ENCODE measurements at regions not wholly inside any gene's neighbourhood (a gene's known extent, or its start where the extent isn't known, plus 50 kb on each side); places are given as distances from the start of the nearest gene placed in this dataset.
"Not testable (repeated sequence)": the region's sequence is repeated elsewhere in the genome, so short reads cannot be mapped to it uniquely, and the experiment has no call there.

DNA sequence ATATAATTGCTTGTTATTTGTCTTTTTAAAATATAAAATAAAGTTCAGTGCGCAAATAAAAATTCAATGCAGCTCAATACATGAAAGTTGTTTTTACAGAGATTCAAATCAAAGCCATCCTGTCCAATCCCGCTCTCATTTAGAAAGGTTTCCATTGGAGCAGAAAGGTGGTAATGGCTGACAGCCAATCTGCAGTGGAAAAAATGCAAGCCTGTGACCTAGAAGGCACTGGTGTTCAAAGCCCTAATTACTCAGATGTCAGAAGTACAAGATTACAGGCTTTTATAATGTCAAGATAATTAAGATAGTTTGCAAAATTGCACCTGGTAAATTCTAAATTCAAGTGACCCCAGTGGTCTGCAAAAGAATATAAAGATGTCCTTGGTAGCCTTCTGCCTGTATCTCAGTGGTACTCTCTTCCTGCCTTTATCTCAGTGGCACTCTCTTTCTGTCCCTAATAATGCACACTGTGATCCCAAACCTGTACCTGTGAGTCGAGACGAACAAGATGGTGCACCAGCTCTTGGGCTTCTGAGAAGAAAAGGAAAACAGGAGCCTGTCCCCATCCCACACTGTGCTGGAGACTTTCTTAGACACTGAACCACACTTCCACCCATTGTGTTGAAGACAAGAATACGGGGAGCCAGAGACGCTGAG lies 212.6 kb upstream of the FRG1 start:
- H3K4me1 ChIP-seq (ENCODE audit: insufficient read depth, low read length); H3K9me3 Mint-ChIP-seq; H3K36me3 ChIP-seq (ENCODE audit: insufficient read depth, low read length); H3K27me3 ChIP-seq (ENCODE audit: insufficient read depth, low read length, poor library complexity, severe bottlenecking); H3K27ac ChIP-seq (ENCODE audit: low read depth, low read length); POLR2A ChIA-PET; DNase-seq; H3K4me1 Mint-ChIP-seq; H3K4me3 Mint-ChIP-seq; H3K4me3 ChIP-seq (ENCODE audit: low read length); H3K27me3 Mint-ChIP-seq; H3K27ac Mint-ChIP-seq; H3K36me3 Mint-ChIP-seq; H3K9me3 ChIP-seq (ENCODE audit: low read length); CTCF ChIA-PET: not testable (repeated sequence)

DNA sequence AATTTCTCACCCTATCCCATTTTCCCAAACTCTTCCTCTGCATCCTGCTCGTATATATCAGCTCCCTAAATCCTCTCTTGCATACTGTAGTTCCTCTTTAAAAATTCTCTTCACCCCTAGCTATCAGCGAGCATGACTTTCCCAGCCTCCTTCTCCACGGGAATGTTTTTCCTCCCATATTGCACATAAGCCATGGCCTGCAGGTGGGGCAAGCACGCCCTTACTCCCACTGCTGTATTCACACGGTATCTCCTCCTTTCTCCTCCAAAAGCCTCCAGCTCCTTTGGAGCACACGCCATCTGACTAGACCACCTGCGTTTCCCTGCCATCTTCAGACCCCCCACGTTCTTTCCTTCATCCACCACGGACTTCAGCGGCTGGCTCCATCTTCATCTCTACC lies 208.7 kb upstream of the FRG1 start:
- H3K36me3 Mint-ChIP-seq; H3K27ac Mint-ChIP-seq; H3K4me3 Mint-ChIP-seq; H3K36me3 ChIP-seq (ENCODE audit: insufficient read depth, low read length); POLR2A ChIA-PET; H3K27me3 ChIP-seq (ENCODE audit: insufficient read depth, low read length, poor library complexity, severe bottlenecking); H3K27ac ChIP-seq (ENCODE audit: low read depth, low read length); H3K4me1 ChIP-seq (ENCODE audit: insufficient read depth, low read length); H3K27me3 Mint-ChIP-seq; H3K9me3 ChIP-seq (ENCODE audit: low read length); H3K4me1 Mint-ChIP-seq; DNase-seq; H3K4me3 ChIP-seq (ENCODE audit: low read length); CTCF ChIA-PET; H3K9me3 Mint-ChIP-seq: not testable (repeated sequence)

- H3K36me3 ChIP-seq (ENCODE audit: insufficient read depth, low read length); CTCF ChIA-PET; H3K4me3 Mint-ChIP-seq; H3K27ac ChIP-seq (ENCODE audit: low read depth, low read length); H3K9me3 Mint-ChIP-seq; H3K4me1 ChIP-seq (ENCODE audit: insufficient read depth, low read length); H3K36me3 Mint-ChIP-seq; H3K4me3 ChIP-seq (ENCODE audit: low read length); H3K27me3 Mint-ChIP-seq; H3K27me3 ChIP-seq (ENCODE audit: insufficient read depth, low read length, poor library complexity, severe bottlenecking); H3K27ac Mint-ChIP-seq; H3K4me1 Mint-ChIP-seq; H3K9me3 ChIP-seq (ENCODE audit: low read length); DNase-seq; POLR2A ChIA-PET: not testable (repeated sequence)
Measured at GRCh38 chr4:189733507-189733906, 207.2 kb upstream of the FRG1 start.

DNA sequence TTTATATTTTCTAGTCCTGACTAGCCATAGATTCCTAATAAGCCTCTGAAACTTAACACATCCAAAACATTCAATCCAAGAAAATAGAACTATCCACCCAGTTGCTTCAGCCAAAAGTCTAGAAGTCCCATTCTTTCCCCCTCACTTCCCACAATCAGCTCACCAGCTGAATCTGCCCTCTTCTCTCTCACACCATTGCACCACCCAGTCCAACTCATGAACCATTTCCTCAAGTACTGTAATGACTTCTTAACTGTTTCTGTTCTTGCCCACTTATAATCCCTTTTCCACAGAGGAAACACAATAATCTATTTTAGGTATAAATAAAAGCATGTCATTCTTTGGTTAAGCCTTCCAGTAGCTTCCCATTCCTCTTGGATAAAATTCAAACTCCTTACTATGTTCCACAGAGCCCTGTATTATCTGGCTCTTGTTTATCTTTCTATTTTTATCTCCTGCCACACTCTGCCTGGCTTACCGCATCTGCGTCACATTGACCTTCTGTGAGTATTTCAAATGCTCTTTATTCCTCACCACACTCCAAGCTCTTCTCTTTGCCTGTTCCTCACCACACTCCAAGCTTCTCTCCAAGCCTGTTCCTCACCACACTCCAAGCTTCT lies 205.9 kb upstream of the FRG1 start:
- H3K4me3 Mint-ChIP-seq; H3K27ac Mint-ChIP-seq; H3K9me3 Mint-ChIP-seq; H3K4me3 ChIP-seq (ENCODE audit: low read length); H3K36me3 Mint-ChIP-seq; H3K9me3 ChIP-seq (ENCODE audit: low read length); H3K4me1 ChIP-seq (ENCODE audit: insufficient read depth, low read length); H3K36me3 ChIP-seq (ENCODE audit: insufficient read depth, low read length); H3K27me3 Mint-ChIP-seq; H3K27me3 ChIP-seq (ENCODE audit: insufficient read depth, low read length, poor library complexity, severe bottlenecking); H3K27ac ChIP-seq (ENCODE audit: low read depth, low read length); H3K4me1 Mint-ChIP-seq; POLR2A ChIA-PET; DNase-seq; CTCF ChIA-PET: not testable (repeated sequence)

- H3K27me3 Mint-ChIP-seq; H3K27me3 ChIP-seq (ENCODE audit: insufficient read depth, low read length, poor library complexity, severe bottlenecking); POLR2A ChIA-PET; H3K36me3 Mint-ChIP-seq; H3K36me3 ChIP-seq (ENCODE audit: insufficient read depth, low read length); H3K9me3 Mint-ChIP-seq; H3K4me3 ChIP-seq (ENCODE audit: low read length); H3K27ac Mint-ChIP-seq; DNase-seq; H3K4me1 Mint-ChIP-seq; H3K9me3 ChIP-seq (ENCODE audit: low read length); H3K27ac ChIP-seq (ENCODE audit: low read depth, low read length); H3K4me1 ChIP-seq (ENCODE audit: insufficient read depth, low read length); CTCF ChIA-PET; H3K4me3 Mint-ChIP-seq: not testable (repeated sequence)
Measured at GRCh38 chr4:189736656-189737055, 204.0 kb upstream of the FRG1 start.

GRCh38 chr4:189740118-189740517 lies 200.6 kb upstream of the FRG1 start:
- DNase-seq; H3K27ac ChIP-seq (ENCODE audit: low read depth, low read length); CTCF ChIA-PET; H3K4me1 Mint-ChIP-seq; H3K4me3 Mint-ChIP-seq; H3K27me3 ChIP-seq (ENCODE audit: insufficient read depth, low read length, poor library complexity, severe bottlenecking); H3K36me3 Mint-ChIP-seq; H3K9me3 ChIP-seq (ENCODE audit: low read length); H3K36me3 ChIP-seq (ENCODE audit: insufficient read depth, low read length); POLR2A ChIA-PET; H3K4me3 ChIP-seq (ENCODE audit: low read length); H3K27me3 Mint-ChIP-seq; H3K4me1 ChIP-seq (ENCODE audit: insufficient read depth, low read length); H3K27ac Mint-ChIP-seq: not testable (repeated sequence)
- peaks cover 0 to 10% (median 4%) of the 10 kb centered on the region in 5 donors for H3K9me3 Mint-ChIP-seq

GRCh38 chr4:189740873-189741272 lies 199.8 kb upstream of the FRG1 start:
- H3K4me3 Mint-ChIP-seq, result no peak overlapping the region
- ChIA-PET POLR2A (no interaction called here), CTCF (no interaction called here)
- no peak overlapping the region for H3K4me3 ChIP-seq (ENCODE audit: low read length)
- peaks cover 0 to 10% (median 5%) of the 10 kb centered on the region in 5 donors for H3K9me3 Mint-ChIP-seq
- no peaks in the 10 kb centered on the region for H3K4me1 Mint-ChIP-seq
- H3K9me3 ChIP-seq (ENCODE audit: low read length), result no peaks in the 10 kb centered on the region
- no peaks in the 10 kb centered on the region for H3K27me3 ChIP-seq (ENCODE audit: insufficient read depth, low read length, poor library complexity, severe bottlenecking)
- no peaks in the 10 kb centered on the region for H3K36me3 ChIP-seq (ENCODE audit: insufficient read depth, low read length)
- no peak overlapping the region for H3K27ac ChIP-seq (ENCODE audit: low read depth, low read length)
- H3K4me1 ChIP-seq (ENCODE audit: insufficient read depth, low read length), result no peaks in the 10 kb centered on the region
- peaks cover 0 to 1% of the 10 kb centered on the region in 2 donors for H3K27me3 Mint-ChIP-seq
- H3K36me3 Mint-ChIP-seq, result no peaks in the 10 kb centered on the region
- no peak overlapping the region for H3K27ac Mint-ChIP-seq
- no peak for DNase-seq

- H3K27me3 Mint-ChIP-seq; H3K4me1 Mint-ChIP-seq; DNase-seq; CTCF ChIA-PET; POLR2A ChIA-PET; H3K27me3 ChIP-seq (ENCODE audit: insufficient read depth, low read length, poor library complexity, severe bottlenecking); H3K4me3 Mint-ChIP-seq; H3K27ac Mint-ChIP-seq; H3K27ac ChIP-seq (ENCODE audit: low read depth, low read length); H3K9me3 ChIP-seq (ENCODE audit: low read length); H3K4me3 ChIP-seq (ENCODE audit: low read length); H3K36me3 ChIP-seq (ENCODE audit: insufficient read depth, low read length); H3K36me3 Mint-ChIP-seq; H3K4me1 ChIP-seq (ENCODE audit: insufficient read depth, low read length): not testable (repeated sequence)
- H3K9me3 Mint-ChIP-seq, result peaks cover 4 to 17% (median 9%) of the 10 kb centered on the region in 5 donors
Measured at GRCh38 chr4:189753092-189753491, 187.6 kb upstream of the FRG1 start.

GRCh38 chr4:189763583-189763982 lies 177.1 kb upstream of the FRG1 start:
- Histone ChIP-seq H3K4me1 (ENCODE audit: insufficient read depth, low read length) (no peaks in the 10 kb centered on the region), H3K27me3 (ENCODE audit: insufficient read depth, low read length, poor library complexity, severe bottlenecking) (no peaks in the 10 kb centered on the region), H3K4me3 (ENCODE audit: low read length) (no peak overlapping the region), H3K36me3 (ENCODE audit: insufficient read depth, low read length) (no peaks in the 10 kb centered on the region), H3K9me3 (ENCODE audit: low read length) (no peaks in the 10 kb centered on the region), H3K27ac (ENCODE audit: low read depth, low read length) (no peak overlapping the region)
- no peaks in the 10 kb centered on the region for H3K27me3 Mint-ChIP-seq
- no peak overlapping the region for H3K4me3 Mint-ChIP-seq
- CTCF ChIA-PET, result no interaction called here
- no peaks in the 10 kb centered on the region for H3K4me1 Mint-ChIP-seq
- DNase-seq, result no peak
- POLR2A ChIA-PET, result no interaction called here
- H3K9me3 Mint-ChIP-seq, result peaks cover 0 to 2% (median 0%) of the 10 kb centered on the region in 5 donors
- H3K27ac Mint-ChIP-seq, result no peak overlapping the region
- no peaks in the 10 kb centered on the region for H3K36me3 Mint-ChIP-seq

Data from CD8-positive, alpha-beta memory T cell (primary cell).